ENCODE measurements at regions not wholly inside any gene's neighbourhood (a gene's known extent, or its start where the extent isn't known, plus 50 kb on each side); places are given as distances from the start of the nearest gene placed in this dataset.
"Not testable (repeated sequence)": the region's sequence is repeated elsewhere in the genome, so short reads cannot be mapped to it uniquely, and the experiment has no call there.

DNA sequence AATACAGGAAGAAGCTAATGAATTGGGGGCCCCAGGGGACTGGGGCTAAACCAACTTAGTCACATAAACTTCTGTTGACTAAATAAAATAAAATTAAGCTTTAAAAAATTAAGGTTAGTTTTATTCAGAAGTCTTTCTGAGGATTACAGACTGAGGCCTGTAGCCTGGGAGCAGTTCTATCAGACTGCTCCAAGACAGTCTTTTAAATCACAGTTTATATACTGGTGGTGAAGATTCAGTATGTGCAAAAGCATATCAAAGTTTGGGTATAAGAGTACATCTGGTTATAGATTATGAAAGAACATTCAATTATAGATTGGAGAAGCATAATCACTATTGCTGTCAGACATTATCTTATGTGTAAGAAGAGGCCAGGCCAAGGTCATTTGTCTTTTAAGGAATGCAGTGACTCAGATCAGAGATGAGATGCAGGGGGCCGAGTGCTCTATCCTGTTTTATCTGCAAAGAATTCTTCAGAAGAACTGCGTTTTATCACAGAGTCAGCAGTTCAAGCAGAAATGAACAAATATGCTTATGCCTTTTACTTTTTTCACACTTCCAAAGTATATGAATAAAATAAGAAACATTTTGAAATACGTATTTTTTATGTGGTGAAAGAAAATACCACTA is 109.4 kb downstream of the PDHA2 start:
- TF ChIP-seq, protein P1, sequence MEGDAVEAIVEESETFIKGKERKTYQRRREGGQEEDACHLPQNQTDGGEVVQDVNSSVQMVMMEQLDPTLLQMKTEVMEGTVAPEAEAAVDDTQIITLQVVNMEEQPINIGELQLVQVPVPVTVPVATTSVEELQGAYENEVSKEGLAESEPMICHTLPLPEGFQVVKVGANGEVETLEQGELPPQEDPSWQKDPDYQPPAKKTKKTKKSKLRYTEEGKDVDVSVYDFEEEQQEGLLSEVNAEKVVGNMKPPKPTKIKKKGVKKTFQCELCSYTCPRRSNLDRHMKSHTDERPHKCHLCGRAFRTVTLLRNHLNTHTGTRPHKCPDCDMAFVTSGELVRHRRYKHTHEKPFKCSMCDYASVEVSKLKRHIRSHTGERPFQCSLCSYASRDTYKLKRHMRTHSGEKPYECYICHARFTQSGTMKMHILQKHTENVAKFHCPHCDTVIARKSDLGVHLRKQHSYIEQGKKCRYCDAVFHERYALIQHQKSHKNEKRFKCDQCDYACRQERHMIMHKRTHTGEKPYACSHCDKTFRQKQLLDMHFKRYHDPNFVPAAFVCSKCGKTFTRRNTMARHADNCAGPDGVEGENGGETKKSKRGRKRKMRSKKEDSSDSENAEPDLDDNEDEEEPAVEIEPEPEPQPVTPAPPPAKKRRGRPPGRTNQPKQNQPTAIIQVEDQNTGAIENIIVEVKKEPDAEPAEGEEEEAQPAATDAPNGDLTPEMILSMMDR (IDR thresholded peaks at IDR 0.05; ENCODE audit: low read depth, low read length), result no peak
- no peaks in the 10 kb centered on the region for H3K36me3 ChIP-seq
- no peak overlapping the region for H3K27ac ChIP-seq
- no peaks in the 10 kb centered on the region for H3K27me3 ChIP-seq (ENCODE audit: insufficient read depth, low read depth, severe bottlenecking)
- peaks cover 2% of the 10 kb centered on the region for H3K9me3 ChIP-seq (ENCODE audit: severe bottlenecking)
- no peak for DNase-seq
- no peak overlapping the region for H3K4me3 ChIP-seq (ENCODE audit: low read depth, low read length)

- Histone ChIP-seq H3K27me3 (ENCODE audit: insufficient read depth, low read depth, severe bottlenecking) (no peaks in the 10 kb centered on the region), H3K27ac (no peak overlapping the region), H3K9me3 (ENCODE audit: severe bottlenecking) (peaks cover 2% of the 10 kb centered on the region), H3K36me3 (no peaks in the 10 kb centered on the region), H3K4me3 (ENCODE audit: low read depth, low read length) (no peak overlapping the region)
- no peak for DNase-seq
- TF ChIP-seq, protein P1 (IDR thresholded peaks at IDR 0.05; ENCODE audit: low read depth, low read length), result no peak
Observed at GRCh38 chr4:95949808-95950207, 109.9 kb downstream of the PDHA2 start.

DNA sequence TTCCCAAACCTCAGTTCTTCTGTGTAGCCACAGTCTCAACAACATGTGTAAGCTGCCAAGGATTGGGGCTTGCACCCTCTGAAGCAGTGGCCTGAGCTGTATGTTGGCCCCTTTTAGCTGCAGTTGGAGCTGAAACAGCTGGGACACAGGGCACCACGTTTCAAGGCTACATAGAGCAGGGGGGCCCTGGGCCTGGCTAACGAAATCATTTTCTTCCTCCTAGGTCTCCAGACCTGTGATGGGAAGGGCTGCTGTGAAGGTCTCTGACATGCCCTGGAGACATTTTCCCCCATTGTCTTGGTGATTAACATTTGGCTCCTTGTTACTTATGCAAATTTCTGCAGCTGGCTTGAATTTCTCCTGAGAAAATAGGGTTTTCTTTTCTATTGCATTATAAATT is 112.6 kb downstream of the PDHA2 start:
- H3K9me3 ChIP-seq (ENCODE audit: severe bottlenecking); H3K27me3 ChIP-seq (ENCODE audit: insufficient read depth, low read depth, severe bottlenecking): not testable (repeated sequence)

GRCh38 chr4:95956094-95956493 is 116.2 kb downstream of the PDHA2 start:
- no peaks in the 10 kb centered on the region for H3K27me3 ChIP-seq (ENCODE audit: insufficient read depth, low read depth, severe bottlenecking)
- no peak for DNase-seq
- no peak overlapping the region for H3K4me3 ChIP-seq (ENCODE audit: low read depth, low read length)
- H3K36me3 ChIP-seq, result no peaks in the 10 kb centered on the region
- TF ChIP-seq, protein P1 (IDR thresholded peaks at IDR 0.05; ENCODE audit: low read depth, low read length), result no peak
- no peaks in the 10 kb centered on the region for H3K9me3 ChIP-seq (ENCODE audit: severe bottlenecking)
- no peak overlapping the region for H3K27ac ChIP-seq

More for the DNA sequence above, 112.6 kb downstream of the PDHA2 start:
- H3K36me3 ChIP-seq; H3K27ac ChIP-seq; DNase-seq; H3K4me3 ChIP-seq (ENCODE audit: low read depth, low read length): not testable (repeated sequence)

DNA sequence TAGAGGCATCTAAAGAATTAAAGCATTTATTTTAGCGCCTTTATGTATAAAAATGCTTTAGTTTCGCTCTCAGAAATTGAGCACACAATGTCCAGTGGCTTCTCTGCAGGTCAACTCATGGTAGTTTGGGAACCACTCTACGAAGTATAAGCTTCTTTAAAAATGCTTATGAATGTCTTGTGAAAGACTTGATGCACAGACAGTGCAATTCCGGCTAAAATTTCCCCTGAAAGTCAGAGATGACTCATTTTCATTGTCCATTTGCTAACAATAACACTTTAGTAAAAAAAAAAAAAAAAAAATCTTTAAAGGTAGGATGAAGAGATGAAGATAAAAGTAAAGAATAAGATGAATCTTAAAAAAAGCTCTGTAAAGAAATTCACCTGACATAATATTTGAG is 117.2 kb downstream of the PDHA2 start:
- H3K27ac ChIP-seq, result no peak overlapping the region
- no peaks in the 10 kb centered on the region for H3K9me3 ChIP-seq (ENCODE audit: severe bottlenecking)
- H3K4me3 ChIP-seq (ENCODE audit: low read depth, low read length), result no peak overlapping the region
- TF ChIP-seq, protein P1 (IDR thresholded peaks at IDR 0.05; ENCODE audit: low read depth, low read length), result no peak
- no peak for DNase-seq
- H3K27me3 ChIP-seq (ENCODE audit: insufficient read depth, low read depth, severe bottlenecking), result no peaks in the 10 kb centered on the region
- H3K36me3 ChIP-seq, result no peaks in the 10 kb centered on the region

DNA sequence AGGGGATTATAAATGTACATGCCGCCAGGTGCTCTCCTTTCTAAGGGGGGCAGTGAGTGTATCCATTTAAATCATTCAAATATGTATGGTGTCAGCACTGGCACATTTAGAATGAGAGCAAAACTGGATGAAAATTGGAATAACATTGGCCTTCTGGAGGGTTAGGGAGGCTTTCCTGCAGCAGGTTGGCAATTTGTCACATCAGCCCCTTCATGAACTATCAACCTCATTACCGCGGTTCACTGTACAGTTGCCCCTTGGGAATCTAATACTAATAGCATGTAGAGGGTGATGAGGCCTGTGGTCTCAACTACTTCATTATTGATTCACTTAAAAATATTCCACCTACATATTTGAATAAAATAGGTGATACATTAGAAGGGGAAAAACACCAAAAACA is 117.9 kb downstream of the PDHA2 start:
- Histone ChIP-seq H3K27me3 (ENCODE audit: insufficient read depth, low read depth, severe bottlenecking) (no peaks in the 10 kb centered on the region), H3K9me3 (ENCODE audit: severe bottlenecking) (no peaks in the 10 kb centered on the region), H3K36me3 (no peaks in the 10 kb centered on the region), H3K4me3 (ENCODE audit: low read depth, low read length) (no peak overlapping the region), H3K27ac (no peak overlapping the region)
- TF ChIP-seq, protein P1 (IDR thresholded peaks at IDR 0.05; ENCODE audit: low read depth, low read length), result no peak
- no peak for DNase-seq

Measured in WERI-Rb-1 (cell line).